GM06990 (cell line): ENCODE measurements at regions not wholly inside any gene's neighbourhood (a gene's known extent, or its start where the extent isn't known, plus 50 kb on each side); places are given as distances from the start of the nearest gene placed in this dataset.

ENCODE experiments used
- DNase-seq: peaks from one replicate; pipeline ENCODE4 v3.0.0-alpha.2; 2011; ENCODE audit not compliant: insufficient read length; ENCODE audit errors: extremely low read depth
- H3K27me3 ChIP-seq: replicated peaks from 2 replicates; pipeline ENCODE4 v1.6.0; 2011; ENCODE audit warnings: low read length; ENCODE audit not compliant: control insufficient read depth, insufficient read depth
- H3K36me3 ChIP-seq: 2 replicates; pipeline ENCODE4 v1.5.1; 2011; ENCODE audit warnings: low read length; ENCODE audit not compliant: control insufficient read depth, insufficient read depth
- H3K4me3 ChIP-seq: replicated peaks from 2 replicates; pipeline ENCODE4 v1.5.1; 2011; ENCODE audit warnings: low read depth, mild to moderate bottlenecking, control low read depth, low read length
- CTCF ChIP-seq: IDR thresholded peaks from 2 replicates; pipeline ENCODE4 v1.5.1; 2011; ENCODE audit warnings: low read length, control low read depth, mild to moderate bottlenecking, inconsistent platforms; ENCODE audit not compliant: insufficient read depth, poor library complexity, severe bottlenecking

DNA sequence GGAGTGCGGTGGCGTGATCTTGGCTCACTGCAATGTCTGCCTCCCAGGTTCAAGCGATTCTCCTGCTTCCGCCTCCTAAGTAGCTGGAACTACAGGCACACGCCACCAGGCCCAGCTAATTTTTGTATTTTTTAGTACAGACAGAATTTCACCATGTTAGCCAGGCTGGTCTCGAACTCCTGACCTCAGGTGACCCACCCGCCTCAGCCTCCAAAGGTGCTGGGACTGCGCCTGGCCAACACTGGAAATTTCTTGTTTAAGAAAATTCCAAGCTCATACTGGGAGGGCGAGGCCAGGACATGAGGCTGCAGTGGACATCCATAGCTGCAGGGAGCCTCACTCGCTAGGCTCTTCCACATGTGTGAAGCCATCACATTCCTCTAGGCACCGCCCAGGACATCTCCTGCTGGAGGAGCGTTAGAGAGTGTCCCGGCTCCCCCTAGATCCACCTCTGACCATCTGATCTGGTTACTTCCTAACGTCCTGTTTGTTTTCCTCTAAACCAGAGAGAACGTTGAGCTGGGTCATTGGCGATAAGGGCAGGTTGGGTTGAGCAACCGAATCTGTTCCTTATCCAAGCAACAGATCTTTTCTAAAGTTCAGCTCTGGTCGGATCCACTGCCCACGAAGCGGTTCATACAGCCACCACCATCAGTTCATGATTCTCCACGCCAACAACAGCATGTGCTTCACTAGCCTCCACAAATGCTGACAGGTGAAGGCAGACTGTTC, 108.2 kb upstream of the MED13L start:
- no peak for TF ChIP-seq CTCF
- H3K36me3 ChIP-seq = no peaks in the 10 kb centered on the region
- no peak overlapping the region for H3K4me3 ChIP-seq
- peaks cover 2% of the 10 kb centered on the region for H3K27me3 ChIP-seq
- DNase-seq = no peak

- no peaks in the 10 kb centered on the region for H3K36me3 ChIP-seq
- no peak for DNase-seq
- no peak overlapping the region for H3K4me3 ChIP-seq
- no peak for TF ChIP-seq CTCF
- H3K27me3 ChIP-seq = no peaks in the 10 kb centered on the region; the same call in 1 of the 2 replicates
These were observed 111.8 kb upstream of the MED13L start for GRCh38 chr12:116389326-116389725.

DNA sequence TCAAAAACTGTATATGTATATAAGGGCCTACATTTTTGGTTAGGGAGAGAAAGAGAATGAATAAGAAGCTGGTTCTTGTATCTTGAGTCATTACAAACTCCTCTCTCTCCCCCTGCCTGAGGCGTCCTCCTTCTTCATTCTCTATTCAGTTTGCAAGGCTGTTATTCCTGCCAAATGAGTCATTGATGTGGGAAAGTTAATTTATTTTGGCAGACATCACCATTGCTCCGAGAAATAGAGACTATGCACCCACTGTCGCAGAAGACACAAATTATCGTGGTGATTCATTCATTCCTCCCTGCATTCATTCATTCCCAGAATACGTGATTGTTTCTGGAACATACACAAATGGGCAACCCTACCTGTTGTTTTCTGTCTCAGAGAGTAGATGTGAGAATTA, 112.5 kb upstream of the MED13L start:
- DNase-seq = no peak
- H3K36me3 ChIP-seq = no peaks in the 10 kb centered on the region
- H3K4me3 ChIP-seq = no peak overlapping the region
- no peak for TF ChIP-seq CTCF
- no peaks in the 10 kb centered on the region; the same call in 1 of the 2 replicates for H3K27me3 ChIP-seq

GRCh38 chr12:116390401-116391335, 113.2 kb upstream of the MED13L start:
- Histone ChIP-seq H3K27me3 (no peaks in the 10 kb centered on the region; the same call in 1 of the 2 replicates), H3K4me3 (no peak overlapping the region), H3K36me3 (no peaks in the 10 kb centered on the region)
- DNase-seq = no peak
- TF ChIP-seq CTCF = no peak

- Histone ChIP-seq H3K4me3 (no peak overlapping the region), H3K27me3 (no peaks in the 10 kb centered on the region; the same call in 1 of the 2 replicates), H3K36me3 (no peaks in the 10 kb centered on the region)
- DNase-seq = no peak
- no peak for TF ChIP-seq CTCF
These were observed 114.0 kb upstream of the MED13L start for GRCh38 chr12:116391501-116391900.
